Natural killer cell (primary cell): ENCODE measurements at regions not wholly inside any gene's neighbourhood (a gene's known extent, or its start where the extent isn't known, plus 50 kb on each side); places are given as distances from the start of the nearest gene placed in this dataset.

ENCODE experiments used
- ATAC-seq, 3 donors: fragments of 150-1000 bp in 2 of 3; fragments of 200-7000 bp in 1 of 3; cut with Tn5 transposase; 1 replicate in 1 of 3; 2 replicates in 2 of 3; pipeline ENCODE4 v1.10.0; 2021; ENCODE audit warnings: mild to moderate bottlenecking in 2 of 3, moderate library complexity in 2 of 3
- DNase-seq, 2 donors: peaks; one replicate each; pipeline versions ENCODE4 v3.0.0 to v3.0.0-alpha.2; 2013 to 2021; ENCODE audit warnings: mixed read lengths in 1 of 2
- H3K27ac ChIP-seq: one replicate; pipeline ENCODE4 v1.5.1; 2013; ENCODE audit warnings: mild to moderate bottlenecking, low read length
- H3K27me3 ChIP-seq: one replicate; pipeline ENCODE4 v1.6.1; 2013; ENCODE audit warnings: low read length; ENCODE audit not compliant: control insufficient read depth, insufficient read depth
- H3K36me3 ChIP-seq: one replicate; pipeline ENCODE4 v1.6.1; 2013; ENCODE audit warnings: low read length; ENCODE audit not compliant: control insufficient read depth, insufficient read depth
- H3K4me1 ChIP-seq: one replicate; pipeline ENCODE4 v1.6.1; 2013; ENCODE audit warnings: low read length; ENCODE audit not compliant: control insufficient read depth, insufficient read depth
- H3K4me3 ChIP-seq: one replicate; pipeline ENCODE4 v1.5.1; 2013; ENCODE audit warnings: low read length
- H3K9me3 ChIP-seq: one replicate; pipeline ENCODE4 v1.6.1; 2013; ENCODE audit warnings: low read length; ENCODE audit not compliant: control insufficient read depth, insufficient read depth
- H3K27ac Mint-ChIP-seq, 2 donors: one replicate each; pipeline ENCODE4 v1.8.0; 2022; ENCODE audit warnings: mild to moderate bottlenecking in 2 of 2, mixed read lengths in 2 of 2, moderate library complexity in 1 of 2
- H3K27me3 Mint-ChIP-seq, 2 donors: one replicate each; pipeline ENCODE4 v1.8.0; 2022; ENCODE audit warnings: low read depth in 2 of 2, mixed read lengths in 2 of 2
- H3K36me3 Mint-ChIP-seq: one replicate; pipeline ENCODE4 v1.8.0; 2022; ENCODE audit warnings: mixed read lengths
- H3K4me1 Mint-ChIP-seq, 2 donors: one replicate each; pipeline ENCODE4 v1.8.0; 2022; ENCODE audit warnings: mixed read lengths in 2 of 2
- H3K4me3 Mint-ChIP-seq: one replicate; pipeline ENCODE4 v1.8.0; 2022; ENCODE audit warnings: mild to moderate bottlenecking, moderate library complexity, mixed read lengths
- H3K9me3 Mint-ChIP-seq, 2 donors: one replicate each; pipeline ENCODE4 v1.8.0; 2022; ENCODE audit warnings: mixed read lengths in 2 of 2
- WGBS: methylation state at CpG from one replicate; pipeline ENCODE4 v1.1.7; 2013; ENCODE audit warnings: missing lambda C conversion rate; ENCODE audit not compliant: insufficient coverage; 5-methylcytosine and 5-hydroxymethylcytosine counted together
- intact Hi-C: fragments of 100-400 bp; cut with micrococcal nuclease; formaldehyde crosslinking; loops from one replicate; pipeline ENCODE4 v1.14.2; 2022
- TF ChIP-seq, protein P1 (sequence below): fragments of 200-600 bp; IDR thresholded peaks from one replicate; pipeline ENCODE4 v1.8.0; 2022; ENCODE audit warnings: antibody characterized with exemption

DNA sequence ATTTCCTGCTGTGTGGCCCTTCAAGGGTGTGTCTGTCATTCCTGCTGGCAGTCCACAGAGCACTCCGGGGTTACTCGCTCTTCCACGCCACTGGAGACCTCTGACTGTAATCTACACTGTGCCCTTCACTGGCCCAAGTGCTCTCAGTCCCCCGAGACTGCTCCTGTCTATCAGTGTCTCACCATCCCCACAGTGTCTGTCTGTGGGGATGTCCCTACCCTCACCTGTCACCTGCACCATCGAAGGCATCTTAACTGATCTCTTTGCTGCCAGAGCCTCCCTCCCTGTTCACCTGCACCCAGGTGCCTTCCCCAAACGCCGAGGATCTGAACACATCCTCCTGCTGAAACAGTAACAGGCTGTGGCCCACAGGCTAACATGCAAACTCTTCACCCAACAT, 136.7 kb downstream of the MATN1 start:
- Mint-ChIP-seq H3K27ac (no peak overlapping the region), H3K27me3 (peaks cover 32 to 39% of the 10 kb centered on the region in 2 donors)
- no peak for ATAC-seq

DNA sequence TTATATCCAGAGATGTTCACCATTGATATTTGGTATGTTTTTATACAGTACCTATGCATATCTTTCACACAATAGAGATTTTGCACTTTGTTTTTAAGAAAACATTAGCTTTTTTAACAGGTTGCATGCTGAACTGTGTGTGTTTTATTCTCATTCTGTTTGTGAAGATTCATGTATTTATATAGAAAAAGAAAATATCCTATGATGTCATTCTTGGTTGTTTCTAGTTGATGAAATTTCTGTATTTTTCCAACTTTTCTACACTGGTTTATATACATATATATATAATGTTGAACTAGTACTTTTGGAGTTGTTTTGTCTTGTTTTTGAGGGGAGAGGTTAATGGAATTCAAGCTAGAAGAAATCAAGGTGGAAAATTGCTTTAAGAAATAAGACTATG, 143.8 kb downstream of the MATN1 start:
- H3K4me3 Mint-ChIP-seq: no peak overlapping the region
- H3K27me3 ChIP-seq: no peaks in the 10 kb centered on the region
- peaks cover 0 to 2% of the 10 kb centered on the region in 2 donors for H3K9me3 Mint-ChIP-seq
- no peaks in the 10 kb centered on the region for H3K9me3 ChIP-seq
- no peak overlapping the region for H3K27ac ChIP-seq
- no peak overlapping the region for H3K4me3 ChIP-seq
- intact Hi-C loops: no loop called here
- TF ChIP-seq, protein P1, sequence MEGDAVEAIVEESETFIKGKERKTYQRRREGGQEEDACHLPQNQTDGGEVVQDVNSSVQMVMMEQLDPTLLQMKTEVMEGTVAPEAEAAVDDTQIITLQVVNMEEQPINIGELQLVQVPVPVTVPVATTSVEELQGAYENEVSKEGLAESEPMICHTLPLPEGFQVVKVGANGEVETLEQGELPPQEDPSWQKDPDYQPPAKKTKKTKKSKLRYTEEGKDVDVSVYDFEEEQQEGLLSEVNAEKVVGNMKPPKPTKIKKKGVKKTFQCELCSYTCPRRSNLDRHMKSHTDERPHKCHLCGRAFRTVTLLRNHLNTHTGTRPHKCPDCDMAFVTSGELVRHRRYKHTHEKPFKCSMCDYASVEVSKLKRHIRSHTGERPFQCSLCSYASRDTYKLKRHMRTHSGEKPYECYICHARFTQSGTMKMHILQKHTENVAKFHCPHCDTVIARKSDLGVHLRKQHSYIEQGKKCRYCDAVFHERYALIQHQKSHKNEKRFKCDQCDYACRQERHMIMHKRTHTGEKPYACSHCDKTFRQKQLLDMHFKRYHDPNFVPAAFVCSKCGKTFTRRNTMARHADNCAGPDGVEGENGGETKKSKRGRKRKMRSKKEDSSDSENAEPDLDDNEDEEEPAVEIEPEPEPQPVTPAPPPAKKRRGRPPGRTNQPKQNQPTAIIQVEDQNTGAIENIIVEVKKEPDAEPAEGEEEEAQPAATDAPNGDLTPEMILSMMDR: no peak
- ATAC-seq (no peak), DNase-seq (no peak)
- H3K4me1 ChIP-seq: no peaks in the 10 kb centered on the region
- H3K27ac Mint-ChIP-seq: no peak overlapping the region
- no peaks in the 10 kb centered on the region for H3K36me3 ChIP-seq
- peaks cover 7 to 18% of the 10 kb centered on the region in 2 donors for H3K27me3 Mint-ChIP-seq
- no peaks in the 10 kb centered on the region for H3K4me1 Mint-ChIP-seq
- H3K36me3 Mint-ChIP-seq: no peaks in the 10 kb centered on the region

More for the DNA sequence above, 136.7 kb downstream of the MATN1 start:
- H3K4me3 ChIP-seq: no peak overlapping the region
- H3K4me3 Mint-ChIP-seq: no peak overlapping the region
- H3K36me3 ChIP-seq: no peaks in the 10 kb centered on the region
- peaks cover 2% of the 10 kb centered on the region for H3K27me3 ChIP-seq
- intact Hi-C loops: no loop called here
- H3K27ac ChIP-seq: no peak overlapping the region
- H3K9me3 ChIP-seq: no peaks in the 10 kb centered on the region
- no peaks in the 10 kb centered on the region for H3K36me3 Mint-ChIP-seq
- WGBS: 74% methylated on average over 7 of the region's 7 CpGs
- H3K9me3 Mint-ChIP-seq: peaks cover 0 to 2% of the 10 kb centered on the region in 2 donors
- no peaks in the 10 kb centered on the region for H3K4me1 Mint-ChIP-seq
- no peak for DNase-seq
- no peaks in the 10 kb centered on the region for H3K4me1 ChIP-seq
- TF ChIP-seq, protein P1: no peak

DNA sequence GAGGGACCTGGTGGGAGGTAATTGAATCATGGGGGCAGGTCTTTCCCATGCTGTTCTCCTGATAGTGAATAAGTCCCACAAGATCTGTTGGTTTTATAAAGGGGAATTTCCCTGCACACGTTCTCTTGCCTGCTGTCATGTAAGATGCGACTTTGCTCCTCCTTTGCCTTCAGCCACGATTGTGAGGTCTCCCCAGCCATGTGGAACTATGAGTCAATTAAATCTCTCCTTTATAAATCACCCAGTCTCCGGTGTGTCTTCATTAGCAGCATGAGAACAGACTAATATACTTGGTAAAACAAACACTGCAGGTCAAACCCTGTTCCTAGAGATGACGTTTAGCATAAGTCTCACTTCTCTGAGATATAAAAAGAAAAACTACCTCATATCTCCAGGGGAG, 148.3 kb downstream of the MATN1 start:
- Mint-ChIP-seq H3K4me3 (no peak overlapping the region), H3K9me3 (no peaks in the 10 kb centered on the region), H3K27ac (no peak overlapping the region), H3K27me3 (peaks cover 0 to 14% of the 10 kb centered on the region in 2 donors), H3K36me3 (no peaks in the 10 kb centered on the region), H3K4me1 (no peaks in the 10 kb centered on the region)
- WGBS: 74% methylated on average over 5 of the region's 5 CpGs
- DNase-seq: no peak
- H3K27me3 ChIP-seq: no peaks in the 10 kb centered on the region
- ATAC-seq: no peak
- no peaks in the 10 kb centered on the region for H3K36me3 ChIP-seq
- TF ChIP-seq, protein P1: no peak
- no peaks in the 10 kb centered on the region for H3K4me1 ChIP-seq
- no peak overlapping the region for H3K4me3 ChIP-seq
- no peaks in the 10 kb centered on the region for H3K9me3 ChIP-seq
- intact Hi-C loops: no loop called here
- no peak overlapping the region for H3K27ac ChIP-seq

DNA sequence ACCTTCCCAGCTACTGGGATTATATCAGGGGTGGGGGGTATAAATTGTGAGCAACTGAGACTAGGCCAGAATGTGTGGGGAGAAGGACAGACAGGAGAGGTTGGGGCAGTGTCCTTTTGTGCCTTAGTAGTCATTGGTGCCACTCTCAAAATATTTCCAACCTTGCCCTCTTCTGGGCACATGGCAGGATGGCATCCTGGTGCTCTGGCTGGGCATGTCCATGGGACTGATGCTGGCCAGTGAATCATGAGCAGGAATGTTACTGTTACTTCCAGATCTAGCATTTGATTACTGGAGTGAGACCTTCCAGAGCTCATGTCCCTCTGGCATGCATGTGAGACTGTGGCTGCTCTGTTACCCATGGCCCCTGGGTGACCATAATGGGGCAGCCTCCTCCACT, 151.2 kb downstream of the MATN1 start:
- H3K4me1 ChIP-seq: no peaks in the 10 kb centered on the region
- no peak overlapping the region for H3K27ac Mint-ChIP-seq
- H3K9me3 ChIP-seq: no peaks in the 10 kb centered on the region
- no peak overlapping the region for H3K4me3 ChIP-seq
- intact Hi-C loops: no loop called here
- no peaks in the 10 kb centered on the region for H3K36me3 Mint-ChIP-seq
- H3K4me3 Mint-ChIP-seq: no peak overlapping the region
- peaks cover 5 to 14% of the 10 kb centered on the region in 2 donors for H3K27me3 Mint-ChIP-seq
- H3K36me3 ChIP-seq: no peaks in the 10 kb centered on the region
- H3K4me1 Mint-ChIP-seq: no peaks in the 10 kb centered on the region
- DNase-seq (no peak), ATAC-seq (no peak)
- H3K27me3 ChIP-seq: no peaks in the 10 kb centered on the region
- TF ChIP-seq, protein P1: no peak
- no peaks in the 10 kb centered on the region for H3K9me3 Mint-ChIP-seq
- H3K27ac ChIP-seq: no peak overlapping the region
